Astrocyte (in vitro differentiated cells and primary cell): ENCODE measurements at regions not wholly inside any gene's neighbourhood (a gene's known extent, or its start where the extent isn't known, plus 50 kb on each side); places are given as distances from the start of the nearest gene placed in this dataset.
"Not testable (repeated sequence)": the region's sequence is repeated elsewhere in the genome, so short reads cannot be mapped to it uniquely, and the experiment has no call there.

Source experiments
- DNase-seq: peaks from one replicate; pipeline ENCODE4 v3.0.0-alpha.2; 2010; ENCODE audit warnings: low read depth
- FAIRE-seq: peaks from 2 replicates; lab custom pipeline; 2011; peaks lifted over from hg19 to GRCh38; lab: Jason Lieb, UNC
- H2AFZ ChIP-seq: 2 replicates; pipeline ENCODE4 v1.6.0; 2012; ENCODE audit warnings: low read depth, low read length, inconsistent platforms
- H3K27ac ChIP-seq: 2 replicates; pipeline ENCODE4 v1.5.1; 2011; ENCODE audit warnings: low read depth, low read length, inconsistent platforms
- H3K27me3 ChIP-seq: 2 replicates; pipeline ENCODE4 v1.6.0; 2011; ENCODE audit warnings: low read length, inconsistent platforms; ENCODE audit not compliant: insufficient read depth
- H3K36me3 ChIP-seq: 2 replicates; pipeline ENCODE4 v1.5.1; 2011; ENCODE audit warnings: low read length, inconsistent platforms; ENCODE audit not compliant: insufficient read depth
- H3K4me1 ChIP-seq: 2 replicates; pipeline ENCODE4 v1.5.1; 2011; ENCODE audit warnings: low read length, inconsistent platforms; ENCODE audit not compliant: insufficient read depth
- H3K4me2 ChIP-seq: 2 replicates; pipeline ENCODE4 v1.6.0; 2012; ENCODE audit warnings: low read length, inconsistent platforms
- H3K4me3 ChIP-seq: 2 replicates; pipeline ENCODE4 v1.5.1; 2011; ENCODE audit warnings: low read depth, mild to moderate bottlenecking, low read length, inconsistent platforms; ENCODE audit not compliant: insufficient read depth
- H3K79me2 ChIP-seq: 2 replicates; pipeline ENCODE4 v1.6.0; 2012; ENCODE audit warnings: mild to moderate bottlenecking, low read length, inconsistent platforms; ENCODE audit not compliant: insufficient read depth
- H3K9ac ChIP-seq: 2 replicates; pipeline ENCODE4 v1.6.0; 2012; ENCODE audit warnings: mild to moderate bottlenecking, low read length, inconsistent platforms
- H3K9me3 ChIP-seq: 2 replicates; pipeline ENCODE4 v1.5.1; 2012; ENCODE audit warnings: low read depth, mild to moderate bottlenecking, low read length, inconsistent platforms; ENCODE audit not compliant: insufficient read depth
- H4K20me1 ChIP-seq: 2 replicates; pipeline ENCODE4 v1.6.0; 2012; ENCODE audit warnings: low read length, inconsistent platforms; ENCODE audit not compliant: insufficient read depth
- H3K27ac Mint-ChIP-seq: one replicate; pipeline ENCODE4 v1.8.0; 2021; ENCODE audit warnings: mild to moderate bottlenecking, mixed read lengths; ENCODE audit not compliant: unreplicated experiment
- H3K27me3 Mint-ChIP-seq: one replicate; pipeline ENCODE4 v1.8.0; 2021; ENCODE audit warnings: low read depth, mixed read lengths; ENCODE audit not compliant: unreplicated experiment
- H3K36me3 Mint-ChIP-seq: one replicate; pipeline ENCODE4 v1.8.0; 2021; ENCODE audit warnings: low read depth, mixed read lengths; ENCODE audit not compliant: unreplicated experiment
- H3K4me1 Mint-ChIP-seq: one replicate; pipeline ENCODE4 v1.8.0; 2021; ENCODE audit warnings: low read depth, mixed read lengths; ENCODE audit not compliant: unreplicated experiment
- H3K4me3 Mint-ChIP-seq: one replicate; pipeline ENCODE4 v1.8.0; 2021; ENCODE audit warnings: mild to moderate bottlenecking, moderate library complexity, mixed read lengths; ENCODE audit not compliant: unreplicated experiment
- H3K9me3 Mint-ChIP-seq: one replicate; pipeline ENCODE4 v1.8.0; 2021; ENCODE audit warnings: mild to moderate bottlenecking, mixed read lengths; ENCODE audit not compliant: unreplicated experiment
- CTCF ChIP-seq: IDR thresholded peaks from 2 replicates; pipeline ENCODE4 v1.5.1; 2011; ENCODE audit warnings: low read depth, mild to moderate bottlenecking, inconsistent platforms, low read length, moderate library complexity; ENCODE audit not compliant: insufficient read depth
- EZH2 ChIP-seq: IDR thresholded peaks from 2 replicates; pipeline ENCODE4 v1.6.1; 2012; ENCODE audit warnings: mild to moderate bottlenecking, low read length, inconsistent platforms; ENCODE audit not compliant: insufficient read depth

GRCh38 chr20:51125780-51126179 is 102.9 kb upstream of the KCNG1 start:
- Mint-ChIP-seq H3K27me3 (peaks cover 12% of the 10 kb centered on the region), H3K4me3 (no peak overlapping the region), H3K4me1 (peaks cover 18% of the 10 kb centered on the region), H3K36me3 (no peaks in the 10 kb centered on the region), H3K27ac (no peak overlapping the region), H3K9me3 (no peaks in the 10 kb centered on the region)
- Histone ChIP-seq H3K9ac (no peak overlapping the region), H3K27me3 (peaks cover 4% of the 10 kb centered on the region), H3K79me2 (no peaks in the 10 kb centered on the region), H2AFZ (no peak overlapping the region), H3K4me1 (peaks cover 30% of the 10 kb centered on the region), H3K9me3 (no peaks in the 10 kb centered on the region), H3K4me3 (no peak overlapping the region), H3K4me2 (no peak overlapping the region), H3K27ac (no peak overlapping the region), H4K20me1 (no peaks in the 10 kb centered on the region), H3K36me3 (no peaks in the 10 kb centered on the region)
- no peak for FAIRE-seq
- DNase-seq = no peak
- TF ChIP-seq CTCF = no peak
- TF ChIP-seq EZH2 = no peak

GRCh38 chr20:51125105-51125504 is 102.2 kb upstream of the KCNG1 start:
- no peaks in the 10 kb centered on the region for H3K79me2 ChIP-seq
- H3K27ac ChIP-seq = no peak overlapping the region
- no peaks in the 10 kb centered on the region for H4K20me1 ChIP-seq
- Mint-ChIP-seq H3K9me3 (no peaks in the 10 kb centered on the region), H3K4me1 (peaks cover 18% of the 10 kb centered on the region), H3K27ac (no peak overlapping the region), H3K27me3 (peaks cover 14% of the 10 kb centered on the region), H3K36me3 (no peaks in the 10 kb centered on the region), H3K4me3 (no peak overlapping the region)
- H3K9ac ChIP-seq = no peak overlapping the region
- TF ChIP-seq CTCF (no peak), EZH2 (no peak)
- H2AFZ ChIP-seq = no peak overlapping the region
- H3K9me3 ChIP-seq = no peaks in the 10 kb centered on the region
- H3K27me3 ChIP-seq = peaks cover 4% of the 10 kb centered on the region
- no peaks in the 10 kb centered on the region for H3K36me3 ChIP-seq
- peaks cover 30% of the 10 kb centered on the region for H3K4me1 ChIP-seq
- no peak for FAIRE-seq
- no peak overlapping the region for H3K4me3 ChIP-seq
- no peak overlapping the region for H3K4me2 ChIP-seq
- no peak for DNase-seq

- H3K27ac Mint-ChIP-seq, H3K9ac ChIP-seq, H3K9me3 ChIP-seq, H3K4me3 Mint-ChIP-seq, H3K9me3 Mint-ChIP-seq, FAIRE-seq, H2AFZ ChIP-seq, H3K4me2 ChIP-seq, H3K27me3 ChIP-seq, H4K20me1 ChIP-seq, H3K27ac ChIP-seq, DNase-seq, H3K4me3 ChIP-seq, H3K79me2 ChIP-seq, H3K36me3 ChIP-seq, H3K36me3 Mint-ChIP-seq: not testable (repeated sequence)
- H3K4me1 ChIP-seq = peaks cover 26% of the 10 kb centered on the region
- H3K4me1 Mint-ChIP-seq = peaks cover 15% of the 10 kb centered on the region
- peaks cover 21% of the 10 kb centered on the region for H3K27me3 Mint-ChIP-seq
Observed at GRCh38 chr20:51123887-51124286, 101.0 kb upstream of the KCNG1 start.
